Amygdala (tissue), 56 donors: ENCODE measurements at regions not wholly inside any gene's neighbourhood (a gene's known extent, or its start where the extent isn't known, plus 50 kb on each side); places are given as distances from the start of the nearest gene placed in this dataset.
"Not testable (repeated sequence)": the region's sequence is repeated elsewhere in the genome, so short reads cannot be mapped to it uniquely, and the experiment has no call there.

Experiments
- DNase-seq, 56 donors: peaks; one replicate each; lab custom pipeline; 2025; lab: John Stamatoyannopoulos, UW

DNA sequence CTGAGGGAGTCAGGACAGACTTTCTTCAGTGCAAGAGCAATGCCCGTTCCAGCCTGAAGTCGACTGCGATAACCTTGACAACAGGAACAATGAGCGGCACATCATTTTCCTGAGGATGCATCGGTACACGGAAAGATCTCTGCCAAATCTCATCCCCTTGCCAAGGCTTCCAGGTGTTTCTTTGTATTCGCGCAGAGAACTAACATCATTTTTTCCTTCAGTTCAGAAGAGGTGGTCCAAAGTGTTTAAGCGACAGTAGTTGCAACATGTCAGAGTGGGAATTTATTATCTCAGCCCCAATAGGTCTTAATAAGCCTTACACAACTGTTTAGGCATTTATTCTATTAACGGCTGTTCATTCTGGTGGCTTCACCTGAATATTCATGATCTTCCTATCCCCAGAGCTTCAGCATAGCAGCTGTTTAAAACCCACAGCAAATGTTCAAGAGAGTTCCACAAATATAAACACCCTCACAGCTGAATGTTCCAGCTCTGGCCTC lies 129.7 kb upstream of the NFIA start:
- DNase-seq = no peak

DNA sequence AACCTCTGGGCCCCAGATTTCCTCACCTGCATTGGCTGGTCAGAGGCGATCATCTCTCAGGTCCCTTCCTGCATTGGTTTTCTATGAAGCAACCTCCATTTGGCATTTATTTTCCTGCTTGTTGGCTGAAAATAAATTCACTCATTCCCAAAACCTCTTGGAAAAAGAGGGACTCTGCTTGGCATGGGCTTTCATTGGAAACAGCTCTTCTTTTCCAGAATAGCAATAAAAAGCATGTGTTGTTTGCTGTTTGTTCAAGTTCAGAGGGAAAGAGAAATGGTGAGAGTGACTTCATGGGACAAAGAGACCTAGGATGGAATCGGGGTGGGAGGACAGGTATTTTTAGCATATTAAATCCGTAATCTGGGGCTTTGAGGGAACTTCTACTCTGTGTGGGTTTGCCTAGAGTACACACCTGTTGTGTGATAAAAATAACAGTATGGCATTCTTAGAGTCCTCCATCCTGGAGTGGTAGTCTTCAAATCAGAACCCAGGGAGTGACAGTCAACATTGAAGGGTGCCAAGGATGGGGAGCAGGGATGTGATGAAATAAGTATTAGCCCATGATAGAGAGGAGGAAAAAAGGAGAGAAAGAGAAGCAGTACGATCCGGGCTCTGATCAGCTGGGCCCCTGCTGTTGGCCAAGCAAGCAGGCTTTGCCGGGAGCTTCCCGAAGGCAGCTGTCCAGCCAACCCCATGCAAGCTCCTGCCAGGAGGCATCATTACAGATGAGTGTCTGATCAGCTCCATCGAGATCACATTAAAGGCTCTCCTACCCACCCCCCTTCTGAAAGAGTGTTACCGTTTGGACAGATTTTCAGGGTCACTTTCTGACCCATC lies 131.9 kb upstream of the NFIA start:
- DNase-seq = no peak

DNA sequence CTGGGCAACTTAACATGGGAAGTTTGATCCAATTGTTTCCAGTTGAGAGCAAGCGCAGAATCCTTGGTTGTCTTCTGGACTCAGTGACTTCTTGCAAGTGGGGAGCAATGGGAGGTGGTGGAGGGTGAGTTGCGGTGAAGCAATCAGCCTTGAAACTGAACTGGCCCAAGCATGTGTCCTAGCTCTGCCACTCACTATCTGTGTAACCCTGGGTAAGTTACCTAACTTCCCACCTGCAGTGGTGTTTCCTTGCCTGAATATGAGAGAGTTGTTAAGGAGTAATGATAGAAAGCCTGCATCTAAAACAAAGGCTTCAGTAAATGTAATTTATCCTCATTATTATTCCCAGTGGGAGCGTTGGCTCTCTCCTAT lies 132.5 kb upstream of the NFIA start:
- no peak for DNase-seq

DNA sequence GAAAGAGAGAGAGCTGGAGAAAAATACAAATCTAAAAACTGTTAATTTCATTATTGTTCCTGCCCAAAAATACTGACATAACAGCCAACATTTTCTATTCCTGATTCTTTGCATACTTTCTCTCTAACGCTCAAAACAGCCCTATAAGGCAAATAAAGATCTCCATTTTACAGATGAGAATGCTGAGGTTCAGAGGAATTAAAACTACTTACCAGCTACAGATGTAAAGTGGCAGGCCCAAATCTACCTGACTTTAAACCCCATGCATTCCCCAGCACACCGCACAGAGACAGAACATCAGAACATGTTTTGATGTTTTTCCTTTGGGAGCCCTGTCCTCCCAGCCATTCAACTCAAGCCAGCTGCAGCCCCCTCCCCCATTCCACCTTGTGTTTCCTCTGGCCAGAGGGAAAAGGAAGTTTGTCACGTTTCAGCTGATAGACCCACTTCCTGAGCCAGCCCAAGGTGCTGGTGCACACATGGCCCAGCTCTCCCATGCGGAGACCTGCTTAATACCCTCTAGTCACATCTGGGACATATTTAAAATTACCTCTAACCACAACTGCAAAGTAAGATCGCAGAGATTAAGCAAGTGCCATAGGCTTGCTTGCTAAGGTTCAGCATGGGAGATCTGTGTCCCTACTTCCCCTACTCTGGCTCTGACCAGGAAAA lies 133.1 kb upstream of the NFIA start:
- DNase-seq = no peak

DNA sequence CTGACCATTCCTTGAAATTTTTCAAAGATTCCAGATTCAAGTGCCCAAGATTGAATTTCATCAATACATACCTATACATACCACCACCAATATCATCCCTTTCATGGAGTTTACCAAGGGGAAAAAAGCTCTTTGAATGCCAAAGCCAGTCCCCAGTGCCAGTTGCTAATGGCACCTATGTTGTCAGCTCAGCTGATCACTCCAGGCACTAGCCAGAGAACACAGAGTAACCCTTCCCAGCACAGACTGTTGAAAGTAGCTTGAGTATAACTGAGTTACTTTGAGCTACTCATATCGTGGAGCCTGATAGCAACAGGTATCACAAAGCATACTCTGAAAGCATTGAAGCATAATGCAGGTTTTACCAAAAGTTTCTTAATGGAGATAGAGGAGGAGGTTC lies 133.9 kb upstream of the NFIA start:
- DNase-seq = no peak

DNA sequence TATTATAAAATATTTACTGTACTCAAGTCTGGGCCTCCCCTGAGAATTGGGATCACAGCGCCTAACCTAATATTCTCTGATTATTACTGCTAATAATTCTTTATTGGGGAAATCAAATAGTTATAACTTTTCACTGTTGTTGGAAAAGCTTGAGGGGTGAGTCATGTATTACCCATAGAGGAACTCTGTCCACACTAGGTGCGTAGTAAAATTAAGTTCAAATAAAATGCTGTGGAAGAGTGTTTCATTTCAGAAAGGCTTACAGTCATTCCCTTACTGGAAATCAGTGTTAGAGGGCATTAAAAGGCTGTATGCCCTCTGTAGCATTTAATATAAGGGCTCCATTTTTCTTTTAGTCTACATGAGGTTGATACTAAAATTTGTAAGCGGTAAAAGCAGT lies 135.0 kb upstream of the NFIA start:
- no peak for DNase-seq

DNA sequence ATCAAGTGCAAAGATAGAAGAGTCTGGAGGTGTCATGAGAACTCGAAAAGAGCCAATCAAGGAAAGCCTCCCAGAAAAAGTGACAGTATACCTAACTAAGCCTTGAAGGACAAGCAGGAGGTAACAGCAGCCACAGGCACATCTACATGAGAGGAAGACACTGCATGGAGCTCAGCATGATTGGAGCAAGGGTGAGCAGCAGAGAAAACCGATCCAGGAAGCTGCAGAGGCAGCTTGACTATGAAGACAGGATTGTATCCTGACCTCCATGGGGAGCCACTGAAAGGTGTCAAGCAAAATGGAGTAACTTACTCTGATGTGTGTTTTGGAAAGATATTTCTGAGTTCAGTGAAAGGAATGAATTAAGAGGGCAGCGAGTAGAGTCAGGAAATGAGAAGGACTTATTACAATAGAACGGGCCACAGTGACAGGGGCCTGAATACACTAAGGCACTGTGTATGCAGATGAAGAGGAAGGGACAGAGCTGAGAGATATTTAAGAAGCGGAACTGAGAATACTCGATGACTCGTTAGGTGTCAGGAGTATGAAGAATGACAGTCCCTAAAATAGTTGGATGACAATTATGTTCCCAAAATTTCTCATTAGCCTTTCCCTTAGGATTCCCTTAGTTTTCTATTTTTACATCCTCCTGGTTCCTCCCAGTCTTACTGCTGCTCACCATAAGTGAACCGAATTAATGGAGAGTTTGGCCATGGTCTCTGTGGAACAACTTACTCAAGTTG lies 139.3 kb upstream of the NFIA start:
- DNase-seq = no peak

DNA sequence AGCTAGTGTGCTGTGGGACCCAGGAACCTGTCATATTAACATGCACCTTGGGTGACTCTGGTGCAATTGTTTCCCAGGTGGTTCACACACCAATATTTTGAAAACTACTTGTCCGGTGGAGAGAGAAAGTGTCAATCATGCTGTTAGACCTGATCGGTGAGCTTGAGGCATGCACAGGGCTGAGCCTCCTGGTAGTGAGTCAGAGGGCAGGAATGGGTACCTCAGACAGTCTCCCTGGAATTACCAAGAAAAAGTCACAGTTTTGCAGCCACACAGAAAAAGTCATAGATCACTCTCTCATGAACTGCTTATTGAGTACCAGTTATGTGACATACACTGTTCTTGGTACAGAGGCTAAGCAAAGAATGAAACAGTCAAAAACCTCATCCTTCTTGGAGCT lies 140.1 kb upstream of the NFIA start:
- no peak for DNase-seq

DNA sequence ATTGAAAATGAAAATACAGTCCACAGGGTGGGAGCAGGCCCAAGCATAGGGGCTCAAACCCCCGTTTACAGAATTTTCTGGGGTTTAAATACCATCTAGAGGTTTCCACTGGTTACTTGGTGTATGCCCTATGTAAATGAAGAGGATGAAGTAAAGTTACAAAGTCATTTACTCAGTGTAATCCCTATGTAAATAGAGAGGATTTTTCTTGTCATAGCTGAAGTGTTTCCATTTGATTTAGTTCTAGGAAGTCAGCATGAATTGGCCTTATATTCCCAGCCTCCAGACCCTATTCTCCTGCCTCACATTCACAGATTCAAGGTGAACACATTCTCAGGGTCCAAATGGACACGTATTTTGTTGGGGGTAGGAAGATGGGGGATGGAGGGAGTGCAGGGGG lies 141.7 kb upstream of the NFIA start:
- DNase-seq = not testable (repeated sequence)

DNA sequence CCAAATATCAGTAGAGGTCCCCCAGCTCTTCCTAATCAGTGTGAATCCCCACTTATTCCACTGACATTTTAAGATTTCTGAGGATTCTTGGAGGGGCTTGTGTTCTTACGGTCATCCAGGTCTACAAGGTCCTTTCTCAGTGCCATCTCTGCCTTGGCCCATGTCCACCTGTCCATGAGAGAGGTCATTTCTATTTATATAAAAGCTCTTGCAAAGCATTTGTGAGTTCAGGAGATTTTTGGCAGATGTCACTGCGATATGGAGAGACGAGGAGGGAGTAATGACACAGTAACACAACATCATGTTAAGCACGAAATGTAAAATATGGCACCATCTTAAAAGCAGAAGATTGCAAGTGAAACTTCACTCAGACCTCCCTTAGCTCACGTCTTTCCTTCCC lies 144.6 kb upstream of the NFIA start:
- no peak for DNase-seq

DNA sequence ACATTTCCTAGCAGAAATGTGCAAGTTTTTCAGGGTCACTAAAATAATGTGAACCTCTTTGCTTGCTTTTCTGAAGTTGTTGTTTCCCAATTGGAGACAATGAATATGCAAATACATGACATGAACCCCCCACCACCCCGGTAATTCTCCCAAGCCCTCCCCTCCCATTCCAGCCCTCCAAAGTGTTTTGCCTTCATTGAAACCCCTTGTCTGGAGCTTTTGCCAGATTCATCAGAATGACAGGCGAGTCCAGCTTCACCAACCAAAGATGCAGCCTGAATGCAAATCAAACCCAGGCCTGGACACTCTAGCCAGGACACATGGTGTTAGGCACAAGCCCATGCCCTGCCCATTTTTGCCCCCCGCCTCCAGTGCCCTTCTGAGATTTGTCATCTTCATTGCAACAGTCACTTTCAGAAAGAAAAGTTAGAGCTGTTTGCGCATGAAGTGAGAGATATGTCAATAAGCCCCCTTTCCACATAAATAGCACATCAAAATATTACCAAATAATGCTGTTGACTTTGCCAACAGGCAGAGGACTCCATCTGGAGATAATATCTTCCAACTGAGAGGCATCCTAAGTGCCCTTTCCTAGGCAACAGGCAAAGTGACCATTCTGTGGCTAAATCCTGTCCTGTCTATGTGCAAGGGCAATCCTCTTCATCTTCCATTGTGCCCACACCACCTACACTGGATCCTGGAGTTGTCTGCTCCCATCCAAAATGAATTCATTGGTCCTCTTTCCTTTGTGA lies 145.6 kb upstream of the NFIA start:
- peak in 6 of 56 donors; percentile 6 to 24 (median 18) for DNase-seq

DNA sequence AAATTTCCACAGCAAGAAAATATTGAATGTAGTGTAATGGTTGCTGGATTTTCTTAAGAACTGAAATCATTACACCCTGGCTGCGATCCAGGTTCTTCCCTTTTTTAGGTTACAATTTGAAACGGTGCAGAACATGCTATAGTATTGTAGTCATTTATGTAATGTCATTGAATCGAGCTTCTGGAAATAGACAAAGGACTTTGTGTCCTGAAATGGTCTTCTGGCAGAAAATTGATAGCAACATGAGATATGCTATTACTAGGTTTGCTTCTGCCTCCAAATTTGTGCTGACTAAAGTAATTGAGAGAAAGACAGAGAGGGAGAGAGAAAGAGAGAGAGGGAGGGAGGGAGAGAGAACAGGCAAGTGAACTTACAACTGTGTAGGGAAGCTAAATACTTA lies 146.2 kb upstream of the NFIA start:
- DNase-seq = peak in 1 of 56 donors; percentile 9

DNA sequence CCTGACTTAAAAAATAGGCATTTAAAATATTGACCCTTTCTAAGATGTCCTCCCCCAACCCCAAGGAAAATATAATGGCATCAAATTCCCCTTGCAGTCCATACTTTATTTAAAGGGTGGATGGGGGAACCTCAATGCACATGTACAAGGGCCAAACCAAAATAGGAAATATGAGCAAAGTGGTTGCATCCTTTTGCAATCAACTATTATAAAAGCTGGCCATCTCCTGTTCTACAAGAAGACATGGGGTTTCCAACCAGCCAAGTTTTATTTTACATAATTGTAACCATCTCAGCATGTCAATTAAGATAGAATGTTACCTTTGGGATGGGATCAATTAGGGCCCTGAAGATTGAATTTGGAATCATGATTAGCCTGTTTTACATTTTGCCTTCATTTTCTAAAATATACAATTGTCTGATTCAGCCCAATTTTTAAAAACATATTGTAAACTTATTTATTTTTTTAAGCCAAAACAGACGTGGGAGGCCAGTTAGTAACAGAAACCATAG lies 146.7 kb upstream of the NFIA start:
- DNase-seq = no peak

DNA sequence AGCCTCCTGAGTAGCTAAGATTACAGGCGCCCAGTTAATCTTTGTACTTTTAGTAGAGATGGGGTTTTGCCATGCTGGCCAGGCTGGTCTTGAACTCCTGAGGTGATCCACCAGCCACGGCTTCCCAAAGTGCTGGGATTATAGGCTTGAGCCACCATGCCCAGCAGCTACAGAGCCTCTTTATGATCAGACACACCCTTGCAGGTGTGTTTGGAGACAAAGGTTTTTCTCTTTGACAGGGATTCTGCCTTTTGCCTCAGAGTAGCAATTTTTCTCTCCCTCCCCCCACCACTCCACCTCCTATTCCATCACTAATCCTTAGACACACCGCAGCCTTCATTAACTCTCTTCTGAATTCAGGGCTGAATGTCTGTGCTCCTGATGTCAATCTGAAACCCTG lies 152.2 kb upstream of the NFIA start:
- DNase-seq = no peak

DNA sequence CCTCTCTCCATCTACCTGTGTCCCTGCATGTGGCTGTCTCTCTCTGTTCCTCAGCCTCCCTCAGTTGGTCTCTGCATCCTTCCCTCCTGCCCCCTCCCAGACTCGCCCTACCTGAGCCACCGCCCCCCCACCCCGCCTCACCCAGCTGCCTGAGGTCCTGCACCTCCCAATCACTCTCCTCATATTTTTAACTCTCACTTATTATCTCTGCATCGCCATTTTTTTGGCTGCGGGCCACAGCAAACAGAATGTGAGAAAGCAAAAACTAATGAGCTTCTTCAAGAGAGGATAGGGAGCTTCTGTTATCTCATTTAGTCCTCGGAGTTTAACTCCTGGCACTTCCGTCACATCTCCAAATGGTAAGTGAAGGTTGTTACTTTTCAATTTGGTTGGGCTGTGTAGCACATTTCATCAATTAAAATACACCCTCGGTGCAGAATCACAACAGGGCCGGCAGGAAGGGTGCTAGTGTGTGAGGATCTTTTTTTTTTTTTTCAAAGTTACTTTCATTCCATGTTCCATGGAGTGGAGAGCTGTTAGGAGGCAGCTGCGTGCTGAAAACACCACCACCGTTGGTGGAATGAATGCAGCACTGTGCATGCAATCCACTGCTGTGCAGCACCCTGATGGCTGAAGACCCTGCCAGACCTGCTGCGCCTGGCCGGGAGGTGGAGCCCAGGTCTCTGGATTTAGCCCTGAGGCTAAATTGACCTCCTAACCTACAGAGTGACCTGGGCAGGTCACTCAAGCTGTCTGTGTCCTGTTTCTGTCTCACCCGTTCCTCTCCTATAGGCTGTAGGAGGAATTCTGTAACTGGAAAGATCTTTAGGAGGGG lies 157.2 kb upstream of the NFIA start:
- DNase-seq = peak in 4 of 56 donors; percentile 2 to 22 (median 15)

DNA sequence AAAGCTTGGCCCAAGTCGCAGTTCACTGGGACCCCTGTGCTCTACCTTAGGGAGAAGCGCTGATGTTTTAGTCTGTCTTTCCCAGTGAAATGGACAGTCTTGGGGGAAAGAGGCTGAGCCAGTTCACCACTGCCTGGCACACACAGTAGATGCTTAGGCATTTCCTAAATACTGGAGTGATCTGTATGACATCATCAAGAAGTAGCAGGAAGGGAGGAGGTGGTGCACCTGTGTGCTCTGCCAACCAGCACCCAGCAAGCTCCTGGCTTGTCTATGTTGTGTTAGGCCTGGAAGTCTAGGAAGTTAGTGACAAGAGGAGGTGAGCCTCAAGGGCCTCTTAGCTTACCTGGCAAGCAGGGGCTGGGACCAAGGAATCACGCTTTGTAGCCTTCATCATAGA lies 158.2 kb upstream of the NFIA start:
- no peak for DNase-seq

DNA sequence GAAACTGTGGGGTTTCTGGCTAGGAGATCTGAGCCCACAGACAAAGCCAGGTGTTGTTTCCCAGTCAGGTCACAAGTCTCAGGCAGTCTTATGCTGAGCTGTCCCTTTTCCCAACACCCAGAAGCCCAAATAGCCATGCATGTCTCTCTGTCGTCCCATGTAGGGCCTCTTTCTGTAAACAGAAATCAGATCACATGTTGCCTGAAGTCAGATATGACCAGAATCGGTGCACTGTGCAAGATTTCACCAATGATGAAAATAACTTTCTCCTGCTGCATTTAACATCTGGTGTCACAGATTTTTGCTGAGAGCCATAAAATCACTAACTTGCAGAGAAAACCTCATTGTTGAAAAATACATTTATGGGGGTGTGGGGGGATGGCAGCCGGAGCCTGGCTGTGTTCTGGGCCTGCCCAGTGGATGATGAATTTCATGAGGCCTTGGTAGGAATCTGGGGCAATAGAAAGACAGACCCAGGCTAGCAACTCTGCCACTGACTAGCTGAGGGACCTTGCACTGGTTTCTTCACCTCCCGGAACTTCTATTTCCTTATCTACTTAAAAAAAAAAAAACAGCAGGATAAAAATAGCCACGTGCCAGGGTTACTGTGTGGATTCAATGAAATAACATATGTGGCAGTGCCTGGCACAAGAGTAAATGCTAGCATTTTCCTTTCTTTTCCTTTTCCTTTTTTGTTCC lies 158.8 kb upstream of the NFIA start:
- no peak for DNase-seq

DNA sequence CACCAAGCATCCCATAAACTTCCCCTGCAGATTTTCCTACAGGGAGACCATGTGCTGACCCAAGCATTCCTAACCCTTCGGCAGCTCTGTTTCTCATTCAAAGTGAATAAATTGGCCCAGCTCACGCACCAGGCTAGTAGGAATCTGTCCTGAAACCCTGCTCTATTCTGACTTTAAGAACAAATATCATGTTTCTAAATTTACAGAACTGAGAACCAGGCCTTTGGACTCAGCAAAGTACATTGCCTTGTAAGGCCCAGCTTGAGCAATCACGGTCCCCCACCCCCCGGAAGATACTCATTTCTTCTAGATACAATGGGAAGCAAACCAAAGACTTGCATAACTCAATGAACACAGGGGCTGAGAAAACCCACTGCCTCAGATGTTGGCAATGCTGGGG lies 160.1 kb upstream of the NFIA start:
- DNase-seq = peak in 5 of 56 donors; percentile 3 to 38 (median 23)

DNA sequence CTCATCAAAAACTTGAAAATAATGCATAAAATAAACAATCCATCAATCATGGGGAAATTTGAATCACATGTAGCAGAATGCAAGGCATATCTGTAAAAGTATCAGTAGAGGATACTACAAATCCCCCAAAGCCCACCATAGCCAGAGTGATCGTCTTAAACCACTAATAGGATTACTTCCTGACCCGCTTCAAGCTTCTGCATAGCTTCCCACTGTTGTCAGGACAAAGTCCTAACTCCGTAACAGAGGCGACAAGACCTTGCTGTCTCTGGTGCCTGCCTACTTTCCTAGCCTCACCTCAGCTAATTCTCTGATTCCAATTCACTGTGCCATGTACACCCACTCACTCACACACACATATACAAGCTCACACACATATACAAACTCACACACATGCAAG lies 161.2 kb upstream of the NFIA start:
- no peak for DNase-seq
